ENCODE measurements at regions not wholly inside any gene's neighbourhood (a gene's known extent, or its start where the extent isn't known, plus 50 kb on each side); places are given as distances from the start of the nearest gene placed in this dataset.

- no peak overlapping the region for H3K9ac ChIP-seq (ENCODE audit: low read depth, low read length)
- no peaks in the 10 kb centered on the region for H3K36me3 ChIP-seq (ENCODE audit: insufficient read depth, low read length)
- no peaks in the 10 kb centered on the region for H3K9me3 ChIP-seq (ENCODE audit: control insufficient read depth, insufficient read depth, low read length)
Observed at GRCh38 chr11:15483205-15483604, 368.5 kb downstream of the INSC start.

GRCh38 chr11:15484398-15484797, 369.7 kb downstream of the INSC start:
- H3K4me1 ChIP-seq (ENCODE audit: insufficient read depth, low read length), result no peaks in the 10 kb centered on the region

More at GRCh38 chr11:15483205-15483604, 368.5 kb downstream of the INSC start:
- no peaks in the 10 kb centered on the region for H3K4me1 ChIP-seq (ENCODE audit: insufficient read depth, low read length)

GRCh38 chr11:15485432-15485831, 370.7 kb downstream of the INSC start:
- Histone ChIP-seq H3K9me3 (ENCODE audit: control insufficient read depth, insufficient read depth, low read length) (no peaks in the 10 kb centered on the region), H3K4me1 (ENCODE audit: insufficient read depth, low read length) (no peaks in the 10 kb centered on the region), H3K36me3 (ENCODE audit: insufficient read depth, low read length) (no peaks in the 10 kb centered on the region), H3K9ac (ENCODE audit: low read depth, low read length) (no peak overlapping the region)

More at GRCh38 chr11:15484398-15484797, 369.7 kb downstream of the INSC start:
- H3K9me3 ChIP-seq (ENCODE audit: control insufficient read depth, insufficient read depth, low read length), result no peaks in the 10 kb centered on the region
- H3K36me3 ChIP-seq (ENCODE audit: insufficient read depth, low read length), result no peaks in the 10 kb centered on the region
- no peak overlapping the region for H3K9ac ChIP-seq (ENCODE audit: low read depth, low read length)

- Histone ChIP-seq H3K4me1 (ENCODE audit: insufficient read depth, low read length) (no peaks in the 10 kb centered on the region), H3K9me3 (ENCODE audit: control insufficient read depth, insufficient read depth, low read length) (no peaks in the 10 kb centered on the region), H3K36me3 (ENCODE audit: insufficient read depth, low read length) (no peaks in the 10 kb centered on the region), H3K9ac (ENCODE audit: low read depth, low read length) (no peak overlapping the region)
Observed at GRCh38 chr11:15489281-15489680, 374.6 kb downstream of the INSC start.

GRCh38 chr11:15490535-15490934, 375.8 kb downstream of the INSC start:
- no peaks in the 10 kb centered on the region for H3K36me3 ChIP-seq (ENCODE audit: insufficient read depth, low read length)
- no peak overlapping the region for H3K9ac ChIP-seq (ENCODE audit: low read depth, low read length)
- H3K9me3 ChIP-seq (ENCODE audit: control insufficient read depth, insufficient read depth, low read length), result no peaks in the 10 kb centered on the region
- no peaks in the 10 kb centered on the region for H3K4me1 ChIP-seq (ENCODE audit: insufficient read depth, low read length)

GRCh38 chr11:15493066-15493465, 378.3 kb downstream of the INSC start:
- Histone ChIP-seq H3K36me3 (ENCODE audit: insufficient read depth, low read length) (no peaks in the 10 kb centered on the region), H3K4me1 (ENCODE audit: insufficient read depth, low read length) (no peaks in the 10 kb centered on the region), H3K9ac (ENCODE audit: low read depth, low read length) (no peak overlapping the region), H3K9me3 (ENCODE audit: control insufficient read depth, insufficient read depth, low read length) (no peaks in the 10 kb centered on the region)

GRCh38 chr11:15493921-15494620, 379.3 kb downstream of the INSC start:
- no peaks in the 10 kb centered on the region for H3K4me1 ChIP-seq (ENCODE audit: insufficient read depth, low read length)
- no peaks in the 10 kb centered on the region for H3K36me3 ChIP-seq (ENCODE audit: insufficient read depth, low read length)
- no peaks in the 10 kb centered on the region for H3K9me3 ChIP-seq (ENCODE audit: control insufficient read depth, insufficient read depth, low read length)
- H3K9ac ChIP-seq (ENCODE audit: low read depth, low read length), result no peak overlapping the region

- Histone ChIP-seq H3K9me3 (ENCODE audit: control insufficient read depth, insufficient read depth, low read length) (no peaks in the 10 kb centered on the region), H3K36me3 (ENCODE audit: insufficient read depth, low read length) (no peaks in the 10 kb centered on the region), H3K4me1 (ENCODE audit: insufficient read depth, low read length) (no peaks in the 10 kb centered on the region), H3K9ac (ENCODE audit: low read depth, low read length) (no peak overlapping the region)
Observed at GRCh38 chr11:15494740-15495139, 380.0 kb downstream of the INSC start.

GRCh38 chr11:15495462-15495861, 380.7 kb downstream of the INSC start:
- H3K4me1 ChIP-seq (ENCODE audit: insufficient read depth, low read length), result no peaks in the 10 kb centered on the region
- H3K36me3 ChIP-seq (ENCODE audit: insufficient read depth, low read length), result no peaks in the 10 kb centered on the region
- H3K9ac ChIP-seq (ENCODE audit: low read depth, low read length), result no peak overlapping the region
- H3K9me3 ChIP-seq (ENCODE audit: control insufficient read depth, insufficient read depth, low read length), result no peaks in the 10 kb centered on the region

GRCh38 chr11:15497366-15497765, 382.6 kb downstream of the INSC start:
- Histone ChIP-seq H3K9ac (ENCODE audit: low read depth, low read length) (no peak overlapping the region), H3K4me1 (ENCODE audit: insufficient read depth, low read length) (no peaks in the 10 kb centered on the region), H3K9me3 (ENCODE audit: control insufficient read depth, insufficient read depth, low read length) (no peaks in the 10 kb centered on the region), H3K36me3 (ENCODE audit: insufficient read depth, low read length) (no peaks in the 10 kb centered on the region)

- Histone ChIP-seq H3K9ac (ENCODE audit: low read depth, low read length) (no peak overlapping the region), H3K36me3 (ENCODE audit: insufficient read depth, low read length) (no peaks in the 10 kb centered on the region), H3K9me3 (ENCODE audit: control insufficient read depth, insufficient read depth, low read length) (no peaks in the 10 kb centered on the region), H3K4me1 (ENCODE audit: insufficient read depth, low read length) (no peaks in the 10 kb centered on the region)
Observed at GRCh38 chr11:15499674-15500073, 385.0 kb downstream of the INSC start.

GRCh38 chr11:15500643-15501042, 385.9 kb downstream of the INSC start:
- Histone ChIP-seq H3K9me3 (ENCODE audit: control insufficient read depth, insufficient read depth, low read length) (no peaks in the 10 kb centered on the region), H3K4me1 (ENCODE audit: insufficient read depth, low read length) (no peaks in the 10 kb centered on the region), H3K9ac (ENCODE audit: low read depth, low read length) (no peak overlapping the region), H3K36me3 (ENCODE audit: insufficient read depth, low read length) (no peaks in the 10 kb centered on the region)

- Histone ChIP-seq H3K36me3 (ENCODE audit: insufficient read depth, low read length) (no peaks in the 10 kb centered on the region), H3K4me1 (ENCODE audit: insufficient read depth, low read length) (no peaks in the 10 kb centered on the region), H3K9me3 (ENCODE audit: control insufficient read depth, insufficient read depth, low read length) (no peaks in the 10 kb centered on the region), H3K9ac (ENCODE audit: low read depth, low read length) (no peak overlapping the region)
Observed at GRCh38 chr11:15501566-15501965, 386.8 kb downstream of the INSC start.

GRCh38 chr11:15505155-15505554, 390.4 kb downstream of the INSC start:
- H3K36me3 ChIP-seq (ENCODE audit: insufficient read depth, low read length), result no peaks in the 10 kb centered on the region
- H3K9me3 ChIP-seq (ENCODE audit: control insufficient read depth, insufficient read depth, low read length), result no peaks in the 10 kb centered on the region
- H3K9ac ChIP-seq (ENCODE audit: low read depth, low read length), result no peak overlapping the region
- no peaks in the 10 kb centered on the region for H3K4me1 ChIP-seq (ENCODE audit: insufficient read depth, low read length)

- no peak overlapping the region for H3K9ac ChIP-seq (ENCODE audit: low read depth, low read length)
Observed at GRCh38 chr11:15507592-15507991, 392.9 kb downstream of the INSC start.

More at GRCh38 chr11:15507592-15507991, 392.9 kb downstream of the INSC start:
- no peaks in the 10 kb centered on the region for H3K4me1 ChIP-seq (ENCODE audit: insufficient read depth, low read length)
- no peaks in the 10 kb centered on the region for H3K9me3 ChIP-seq (ENCODE audit: control insufficient read depth, insufficient read depth, low read length)
- no peaks in the 10 kb centered on the region for H3K36me3 ChIP-seq (ENCODE audit: insufficient read depth, low read length)
